Gastrocnemius medialis (tissue), 4 donors: ENCODE measurements at regions not wholly inside any gene's neighbourhood (a gene's known extent, or its start where the extent isn't known, plus 50 kb on each side); places are given as distances from the start of the nearest gene placed in this dataset.
"Not testable (repeated sequence)": the region's sequence is repeated elsewhere in the genome, so short reads cannot be mapped to it uniquely, and the experiment has no call there.

ENCODE experiments used
- ATAC-seq, 2 donors: fragments of 150-250 bp; one replicate each; pipeline ENCODE4 v1.9.1; 2016
- DNase-seq, 2 donors: peaks; one replicate each; pipeline ENCODE4 v3.0.0-alpha.2; 2019
- H3K27ac ChIP-seq, 4 donors: fragments of 200-600 bp; sonication (generic); 1 replicate in 1 of 4; 2 replicates in 3 of 4; pipeline ENCODE4 v1.5.1; 2016 to 2018; ENCODE audit warnings: mild to moderate bottlenecking in 2 of 4, moderate library complexity in 1 of 4
- H3K27me3 ChIP-seq, 3 donors: fragments of 200-600 bp; sonication (generic) in 2 of 3; 1 replicate in 1 of 3; 2 replicates in 2 of 3; pipeline versions ENCODE4 v1.5.1 to v1.6.0; 2016 to 2019; ENCODE audit warnings: mild to moderate bottlenecking in 1 of 3, moderate library complexity in 1 of 3
- H3K36me3 ChIP-seq, 2 donors: fragments of 200-600 bp; sonication (generic) in 1 of 2; one replicate each; pipeline ENCODE4 v1.5.1; 2017 to 2018
- H3K4me1 ChIP-seq, 2 donors: fragments of 200-600 bp; sonication (generic) in 1 of 2; one replicate each; pipeline ENCODE4 v1.5.1; 2016 to 2017; ENCODE audit warnings: mild to moderate bottlenecking in 2 of 2
- H3K4me3 ChIP-seq, 4 donors: fragments of 200-600 bp; sonication (generic) in 3 of 4; 1 replicate in 1 of 4; 2 replicates in 3 of 4; pipeline ENCODE4 v1.5.1; 2016 to 2019; ENCODE audit warnings: mild to moderate bottlenecking in 2 of 4
- H3K9me3 ChIP-seq, 3 donors: fragments of 200-600 bp; sonication (generic) in 2 of 3; 1 replicate in 1 of 3; 2 replicates in 2 of 3; pipeline ENCODE4 v1.5.1; 2016 to 2019
- CTCF ChIP-seq, 5 experiments: fragments of 450-650 bp in 3 of 5; fragments of 200-600 bp in 2 of 5; sonication (generic) in 2 of 5; IDR thresholded peaks in 4 of 5; conservative IDR thresholded peaks in 1 of 5; 1 replicate in 4 of 5; 2 replicates in 1 of 5; pipeline ENCODE4 v1.5.1; 2016 to 2019; ENCODE audit warnings: antibody characterized with exemption in 5 of 5, mild to moderate bottlenecking in 3 of 5, moderate library complexity in 3 of 5
- POLR2A ChIP-seq, 2 donors: fragments of 450-650 bp; IDR thresholded peaks; one replicate each; pipeline ENCODE4 v1.6.1; 2017; ENCODE audit warnings: antibody characterized with exemption in 2 of 2, mild to moderate bottlenecking in 2 of 2, moderate library complexity in 2 of 2
- in situ Hi-C, 4 donors: fragments of 200-750 bp; cut with MboI; loops; one replicate each; pipeline versions ENCODE4 v1.15.0 to v1.8.0; 2017; ENCODE audit warnings: low sequenced_read_pairs in 4 of 4
- intact Hi-C: fragments of 100-400 bp; cut with DNase I; formaldehyde crosslinking; loops from one replicate; pipeline ENCODE4 v1.15.1; 2023; ENCODE audit warnings: low total_unique reads

GRCh38 chr2:150258781-150259307 is 228.6 kb downstream of the RND3 start:
- TF ChIP-seq CTCF (IDR thresholded peaks at IDR 0.05 in 4 of 5, conservative IDR thresholded peaks at IDR 0.05 in 1 of 5) (no peak), POLR2A (IDR thresholded peaks at IDR 0.05) (no peak)
- no peaks in the 10 kb centered on the region for H3K4me1 ChIP-seq
- no peak overlapping the region for H3K27ac ChIP-seq
- in situ Hi-C loops: no loop called here
- DNase-seq: no peak
- no peak overlapping the region for H3K4me3 ChIP-seq
- H3K27me3 ChIP-seq: no peaks in the 10 kb centered on the region
- H3K36me3 ChIP-seq: no peaks in the 10 kb centered on the region
- H3K9me3 ChIP-seq: no peaks in the 10 kb centered on the region
- no peak for ATAC-seq
- intact Hi-C loops: no loop called here

GRCh38 chr2:150256736-150257135 is 230.7 kb downstream of the RND3 start:
- Histone ChIP-seq H3K4me1 (no peaks in the 10 kb centered on the region), H3K9me3 (no peaks in the 10 kb centered on the region), H3K36me3 (no peaks in the 10 kb centered on the region), H3K4me3 (no peak overlapping the region), H3K27me3 (no peaks in the 10 kb centered on the region), H3K27ac (no peak overlapping the region)
- intact Hi-C loops: no loop called here
- ATAC-seq (no peak), DNase-seq (no peak)
- TF ChIP-seq CTCF (IDR thresholded peaks at IDR 0.05 in 4 of 5, conservative IDR thresholded peaks at IDR 0.05 in 1 of 5): no peak
- TF ChIP-seq POLR2A (IDR thresholded peaks at IDR 0.05): no peak
- in situ Hi-C loops: no loop called here

GRCh38 chr2:150255528-150255927 is 231.9 kb downstream of the RND3 start:
- DNase-seq (no peak), ATAC-seq (no peak)
- Histone ChIP-seq H3K36me3 (no peaks in the 10 kb centered on the region), H3K4me1 (no peaks in the 10 kb centered on the region), H3K27me3 (no peaks in the 10 kb centered on the region), H3K9me3 (no peaks in the 10 kb centered on the region), H3K4me3 (no peak overlapping the region), H3K27ac (no peak overlapping the region)
- in situ Hi-C loops (no loop called here), intact Hi-C loops (no loop called here)
- TF ChIP-seq CTCF (IDR thresholded peaks at IDR 0.05 in 4 of 5, conservative IDR thresholded peaks at IDR 0.05 in 1 of 5): no peak
- TF ChIP-seq POLR2A (IDR thresholded peaks at IDR 0.05): no peak

GRCh38 chr2:150249735-150250134 is 237.7 kb downstream of the RND3 start:
- DNase-seq, H3K4me3 ChIP-seq, H3K27ac ChIP-seq, ATAC-seq, in situ Hi-C loops, H3K4me1 ChIP-seq, H3K36me3 ChIP-seq, H3K9me3 ChIP-seq, H3K27me3 ChIP-seq, intact Hi-C loops: not testable (repeated sequence)

GRCh38 chr2:150247481-150247880 is 240.0 kb downstream of the RND3 start:
- no peaks in the 10 kb centered on the region for H3K36me3 ChIP-seq
- no peaks in the 10 kb centered on the region for H3K9me3 ChIP-seq
- in situ Hi-C loops (no loop called here), intact Hi-C loops (no loop called here)
- DNase-seq: no peak
- H3K4me1 ChIP-seq: no peaks in the 10 kb centered on the region
- no peaks in the 10 kb centered on the region for H3K27me3 ChIP-seq
- TF ChIP-seq POLR2A (IDR thresholded peaks at IDR 0.05) (no peak), CTCF (IDR thresholded peaks at IDR 0.05 in 4 of 5, conservative IDR thresholded peaks at IDR 0.05 in 1 of 5) (no peak)
- no peak for ATAC-seq
- no peak overlapping the region for H3K27ac ChIP-seq
- no peak overlapping the region for H3K4me3 ChIP-seq
